Liver (tissue), 8 donors: ENCODE measurements at regions not wholly inside any gene's neighbourhood (a gene's known extent, or its start where the extent isn't known, plus 50 kb on each side); places are given as distances from the start of the nearest gene placed in this dataset.

Source experiments
- DNase-seq: peaks from one replicate; pipeline ENCODE4 v3.0.0-alpha.2; 2017; ENCODE audit warnings: low spot score
- H3K27ac ChIP-seq, 2 donors: one replicate each; pipeline ENCODE4 v1.7.0; 2013; ENCODE audit warnings: inconsistent platforms in 2 of 2, low read length in 2 of 2, control low read depth in 1 of 2, low read depth in 1 of 2, mild to moderate bottlenecking in 1 of 2
- H3K27me3 ChIP-seq, 4 donors: one replicate each; pipeline versions ENCODE4 v1.6.1 to v1.7.0; 2013; ENCODE audit warnings: low read length in 3 of 4, inconsistent platforms in 1 of 4, mild to moderate bottlenecking in 1 of 4, moderate library complexity in 1 of 4; ENCODE audit not compliant: control insufficient read depth in 4 of 4, insufficient read depth in 4 of 4
- H3K36me3 ChIP-seq, 4 donors: one replicate each; pipeline versions ENCODE4 v1.6.1 to v1.7.0; 2013; ENCODE audit warnings: low read length in 3 of 4, mild to moderate bottlenecking in 3 of 4, low read depth in 1 of 4, moderate library complexity in 1 of 4; ENCODE audit not compliant: control insufficient read depth in 4 of 4, insufficient read depth in 3 of 4
- H3K4me1 ChIP-seq, 4 donors: one replicate each; pipeline versions ENCODE4 v1.6.1 to v1.7.0; 2013; ENCODE audit warnings: low read length in 3 of 4, mild to moderate bottlenecking in 3 of 4, moderate library complexity in 1 of 4; ENCODE audit not compliant: control insufficient read depth in 4 of 4, insufficient read depth in 4 of 4
- H3K4me3 ChIP-seq, 3 donors: one replicate each; pipeline versions ENCODE4 v1.6.1 to v1.7.0; 2013; ENCODE audit warnings: low read length in 3 of 3, control low read depth in 1 of 3, low read depth in 1 of 3, mild to moderate bottlenecking in 1 of 3
- H3K9ac ChIP-seq, 2 donors: one replicate each; pipeline ENCODE4 v1.7.0; 2013; ENCODE audit warnings: low read length in 2 of 2, mild to moderate bottlenecking in 2 of 2, moderate library complexity in 2 of 2, control low read depth in 1 of 2, low read depth in 1 of 2
- H3K9me3 ChIP-seq, 4 donors: one replicate each; pipeline versions ENCODE4 v1.6.1 to v1.7.0; 2013; ENCODE audit warnings: low read length in 3 of 4; ENCODE audit not compliant: control insufficient read depth in 4 of 4
- ATF3 ChIP-seq: IDR thresholded peaks from 2 replicates; pipeline ENCODE4 v1.6.1; 2016; ENCODE audit warnings: antibody characterized with exemption
- CTCF ChIP-seq: fragments of 150-350 bp; IDR thresholded peaks from 2 replicates; pipeline ENCODE4 v1.5.1; 2017; ENCODE audit warnings: improper control_type of control experiment, low read depth, low read length; ENCODE audit not compliant: missing input control
- EGR1 ChIP-seq, 2 donors: IDR thresholded peaks; 2 replicates each; pipeline ENCODE4 v1.6.1; 2016 to 2018; ENCODE audit warnings: antibody characterized with exemption in 2 of 2, low read depth in 2 of 2
- FOXA1 ChIP-seq: IDR thresholded peaks from 2 replicates; pipeline ENCODE4 v1.6.1; 2016; ENCODE audit warnings: antibody characterized with exemption
- FOXA2 ChIP-seq: IDR thresholded peaks from 2 replicates; pipeline ENCODE4 v1.6.1; 2016; ENCODE audit warnings: antibody characterized with exemption
- GABPA ChIP-seq, 2 donors: IDR thresholded peaks in 1 of 2; conservative IDR thresholded peaks in 1 of 2; 2 replicates each; pipeline ENCODE4 v1.6.1; 2016; ENCODE audit warnings: antibody characterized with exemption in 2 of 2, mild to moderate bottlenecking in 1 of 2, moderate library complexity in 1 of 2
- HNF4A ChIP-seq, 2 donors: conservative IDR thresholded peaks; 2 replicates each; pipeline ENCODE4 v1.6.1; 2016; ENCODE audit warnings: antibody characterized with exemption in 2 of 2, mild to moderate bottlenecking in 2 of 2
- HNF4G ChIP-seq: IDR thresholded peaks from 2 replicates; pipeline ENCODE4 v1.6.1; 2016; ENCODE audit warnings: antibody characterized with exemption
- JUND ChIP-seq, 2 donors: IDR thresholded peaks; 2 replicates each; pipeline ENCODE4 v1.6.1; 2016; ENCODE audit warnings: antibody characterized with exemption in 2 of 2
- MAX ChIP-seq: IDR thresholded peaks from 2 replicates; pipeline ENCODE4 v1.6.1; 2016; ENCODE audit warnings: antibody characterized with exemption
- NR2F2 ChIP-seq: IDR thresholded peaks from 2 replicates; pipeline ENCODE4 v1.6.1; 2016; ENCODE audit warnings: antibody characterized with exemption
- RAD21 ChIP-seq, 2 donors: IDR thresholded peaks; 2 replicates each; pipeline ENCODE4 v1.6.1; 2016; ENCODE audit warnings: antibody characterized with exemption in 2 of 2, mild to moderate bottlenecking in 2 of 2
- RXRA ChIP-seq, 2 donors: IDR thresholded peaks; 2 replicates each; pipeline ENCODE4 v1.6.1; 2017 to 2018; ENCODE audit warnings: antibody characterized with exemption in 2 of 2, mild to moderate bottlenecking in 1 of 2
- SP1 ChIP-seq: IDR thresholded peaks from 2 replicates; pipeline ENCODE4 v1.6.1; 2018; ENCODE audit warnings: antibody characterized with exemption, mild to moderate bottlenecking
- YY1 ChIP-seq: IDR thresholded peaks from 2 replicates; pipeline ENCODE4 v1.6.1; 2016; ENCODE audit warnings: antibody characterized with exemption, mild to moderate bottlenecking
- WGBS: extraction: QIAGEN DNeasy Blood & Tissue Kit; methylation state at CpG from one replicate; pipeline ENCODE4 v1.1.7; 2013; 5-methylcytosine and 5-hydroxymethylcytosine counted together
- TF ChIP-seq, protein P1 (sequence below): IDR thresholded peaks from 2 replicates; pipeline ENCODE4 v1.6.1; 2016; ENCODE audit warnings: antibody characterized with exemption, mild to moderate bottlenecking
- TF ChIP-seq, protein P2 (sequence below): IDR thresholded peaks from 2 replicates; pipeline ENCODE4 v1.6.1; 2016; ENCODE audit warnings: antibody characterized with exemption
- donor health status: healthy.
- donor health status: healthy.
- donor health status: healthy.
- donor health status: healthy.
- donor health status: healthy.

GRCh38 chr17:73694491-73694890 is 50.2 kb upstream of the SDK2 start:
- Histone ChIP-seq H3K27me3 (peaks cover 0 to 5% (median 0%) of the 10 kb centered on the region in 4 donors), H3K4me1 (peaks cover 0 to 3% (median 0%) of the 10 kb centered on the region in 4 donors), H3K4me3 (no peak overlapping the region), H3K9me3 (no peaks in the 10 kb centered on the region), H3K27ac (no peak overlapping the region), H3K36me3 (no peaks in the 10 kb centered on the region), H3K9ac (no peak overlapping the region)
- no peak for DNase-seq
- 93% methylated on average over 2 of the region's 2 CpGs for WGBS
- TF ChIP-seq, protein P1, sequence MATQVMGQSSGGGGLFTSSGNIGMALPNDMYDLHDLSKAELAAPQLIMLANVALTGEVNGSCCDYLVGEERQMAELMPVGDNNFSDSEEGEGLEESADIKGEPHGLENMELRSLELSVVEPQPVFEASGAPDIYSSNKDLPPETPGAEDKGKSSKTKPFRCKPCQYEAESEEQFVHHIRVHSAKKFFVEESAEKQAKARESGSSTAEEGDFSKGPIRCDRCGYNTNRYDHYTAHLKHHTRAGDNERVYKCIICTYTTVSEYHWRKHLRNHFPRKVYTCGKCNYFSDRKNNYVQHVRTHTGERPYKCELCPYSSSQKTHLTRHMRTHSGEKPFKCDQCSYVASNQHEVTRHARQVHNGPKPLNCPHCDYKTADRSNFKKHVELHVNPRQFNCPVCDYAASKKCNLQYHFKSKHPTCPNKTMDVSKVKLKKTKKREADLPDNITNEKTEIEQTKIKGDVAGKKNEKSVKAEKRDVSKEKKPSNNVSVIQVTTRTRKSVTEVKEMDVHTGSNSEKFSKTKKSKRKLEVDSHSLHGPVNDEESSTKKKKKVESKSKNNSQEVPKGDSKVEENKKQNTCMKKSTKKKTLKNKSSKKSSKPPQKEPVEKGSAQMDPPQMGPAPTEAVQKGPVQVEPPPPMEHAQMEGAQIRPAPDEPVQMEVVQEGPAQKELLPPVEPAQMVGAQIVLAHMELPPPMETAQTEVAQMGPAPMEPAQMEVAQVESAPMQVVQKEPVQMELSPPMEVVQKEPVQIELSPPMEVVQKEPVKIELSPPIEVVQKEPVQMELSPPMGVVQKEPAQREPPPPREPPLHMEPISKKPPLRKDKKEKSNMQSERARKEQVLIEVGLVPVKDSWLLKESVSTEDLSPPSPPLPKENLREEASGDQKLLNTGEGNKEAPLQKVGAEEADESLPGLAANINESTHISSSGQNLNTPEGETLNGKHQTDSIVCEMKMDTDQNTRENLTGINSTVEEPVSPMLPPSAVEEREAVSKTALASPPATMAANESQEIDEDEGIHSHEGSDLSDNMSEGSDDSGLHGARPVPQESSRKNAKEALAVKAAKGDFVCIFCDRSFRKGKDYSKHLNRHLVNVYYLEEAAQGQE = no peak
- TF ChIP-seq GABPA (IDR thresholded peaks at IDR 0.05 in 1 of 2, conservative IDR thresholded peaks at IDR 0.05 in 1 of 2) (no peak), SP1 (no peak), CTCF (no peak), FOXA2 (no peak), JUND (IDR thresholded peaks at IDR 0.05) (no peak), HNF4G (no peak), YY1 (no peak), RAD21 (IDR thresholded peaks at IDR 0.05) (no peak), MAX (no peak), FOXA1 (no peak), ATF3 (no peak), RXRA (IDR thresholded peaks at IDR 0.05) (no peak), NR2F2 (no peak), HNF4A (conservative IDR thresholded peaks at IDR 0.05) (no peak)

GRCh38 chr17:73695035-73695738 is 50.9 kb upstream of the SDK2 start:
- no peak overlapping the region for H3K4me3 ChIP-seq
- TF ChIP-seq, protein P2, sequence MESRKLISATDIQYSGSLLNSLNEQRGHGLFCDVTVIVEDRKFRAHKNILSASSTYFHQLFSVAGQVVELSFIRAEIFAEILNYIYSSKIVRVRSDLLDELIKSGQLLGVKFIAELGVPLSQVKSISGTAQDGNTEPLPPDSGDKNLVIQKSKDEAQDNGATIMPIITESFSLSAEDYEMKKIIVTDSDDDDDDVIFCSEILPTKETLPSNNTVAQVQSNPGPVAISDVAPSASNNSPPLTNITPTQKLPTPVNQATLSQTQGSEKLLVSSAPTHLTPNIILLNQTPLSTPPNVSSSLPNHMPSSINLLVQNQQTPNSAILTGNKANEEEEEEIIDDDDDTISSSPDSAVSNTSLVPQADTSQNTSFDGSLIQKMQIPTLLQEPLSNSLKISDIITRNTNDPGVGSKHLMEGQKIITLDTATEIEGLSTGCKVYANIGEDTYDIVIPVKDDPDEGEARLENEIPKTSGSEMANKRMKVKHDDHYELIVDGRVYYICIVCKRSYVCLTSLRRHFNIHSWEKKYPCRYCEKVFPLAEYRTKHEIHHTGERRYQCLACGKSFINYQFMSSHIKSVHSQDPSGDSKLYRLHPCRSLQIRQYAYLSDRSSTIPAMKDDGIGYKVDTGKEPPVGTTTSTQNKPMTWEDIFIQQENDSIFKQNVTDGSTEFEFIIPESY = no peak
- TF ChIP-seq JUND (IDR thresholded peaks at IDR 0.05) (no peak), NR2F2 (no peak), EGR1 (IDR thresholded peaks at IDR 0.05; ENCODE audit: low read depth in 2 of 2) (no peak), RAD21 (IDR thresholded peaks at IDR 0.05) (no peak), YY1 (no peak), FOXA1 (no peak), CTCF (no peak), GABPA (IDR thresholded peaks at IDR 0.05 in 1 of 2, conservative IDR thresholded peaks at IDR 0.05 in 1 of 2) (no peak), MAX (no peak)

More at GRCh38 chr17:73695035-73695738, 50.9 kb upstream of the SDK2 start:
- peaks cover 0 to 3% (median 0%) of the 10 kb centered on the region in 4 donors for H3K4me1 ChIP-seq
- 74% methylated on average over 2 of the region's 2 CpGs for WGBS
- peaks cover 0 to 5% (median 0%) of the 10 kb centered on the region in 4 donors for H3K27me3 ChIP-seq
- H3K36me3 ChIP-seq = no peaks in the 10 kb centered on the region
- H3K9ac ChIP-seq = no peak overlapping the region
- no peaks in the 10 kb centered on the region for H3K9me3 ChIP-seq
- H3K27ac ChIP-seq = no peak overlapping the region
- no peak for DNase-seq
